ENCODE measurements at regions not wholly inside any gene's neighbourhood (a gene's known extent, or its start where the extent isn't known, plus 50 kb on each side); places are given as distances from the start of the nearest gene placed in this dataset.

DNA sequence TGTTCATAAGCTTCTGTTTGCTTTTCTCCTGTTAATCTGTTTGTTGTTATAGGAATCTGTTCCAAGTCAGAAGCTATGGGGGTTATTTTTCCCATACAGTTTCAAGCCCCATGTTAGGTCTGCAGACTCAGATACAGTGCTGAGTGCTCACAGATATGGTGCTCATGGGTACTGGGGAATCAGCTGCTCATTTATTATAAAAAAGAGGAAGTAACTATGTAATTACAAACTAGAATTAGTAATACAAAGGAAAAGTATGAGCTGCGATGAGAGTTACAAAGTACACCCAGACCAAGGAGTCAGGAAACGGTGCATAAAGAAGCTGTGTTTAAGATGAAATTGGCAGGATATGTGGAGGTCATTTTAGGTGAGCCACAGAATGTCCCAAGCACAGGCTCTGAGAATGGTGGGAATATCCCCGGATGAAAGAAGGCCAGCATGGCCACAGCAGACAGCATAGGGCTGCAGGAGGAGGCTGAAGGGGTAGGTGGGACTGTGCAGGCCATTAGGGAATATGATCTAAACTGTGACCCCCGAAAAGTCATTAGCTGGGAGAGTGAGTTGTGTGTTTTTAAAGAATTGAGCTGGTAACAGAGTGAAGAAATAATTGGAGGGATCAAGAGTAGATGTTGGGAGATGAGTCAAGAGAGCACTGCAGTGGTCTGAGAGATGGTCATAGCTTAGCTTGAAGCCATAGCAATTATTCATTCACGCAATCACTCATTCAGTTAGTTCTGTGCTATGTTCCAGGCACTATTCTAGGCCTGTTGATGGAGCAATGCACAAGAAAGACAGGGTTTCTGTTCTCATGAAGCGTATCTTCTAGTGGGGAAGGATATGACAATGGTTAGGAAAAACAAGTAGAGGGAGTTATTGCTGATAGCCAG, 177.4 kb upstream of the UBL3 start:
- TF ChIP-seq, protein P1, sequence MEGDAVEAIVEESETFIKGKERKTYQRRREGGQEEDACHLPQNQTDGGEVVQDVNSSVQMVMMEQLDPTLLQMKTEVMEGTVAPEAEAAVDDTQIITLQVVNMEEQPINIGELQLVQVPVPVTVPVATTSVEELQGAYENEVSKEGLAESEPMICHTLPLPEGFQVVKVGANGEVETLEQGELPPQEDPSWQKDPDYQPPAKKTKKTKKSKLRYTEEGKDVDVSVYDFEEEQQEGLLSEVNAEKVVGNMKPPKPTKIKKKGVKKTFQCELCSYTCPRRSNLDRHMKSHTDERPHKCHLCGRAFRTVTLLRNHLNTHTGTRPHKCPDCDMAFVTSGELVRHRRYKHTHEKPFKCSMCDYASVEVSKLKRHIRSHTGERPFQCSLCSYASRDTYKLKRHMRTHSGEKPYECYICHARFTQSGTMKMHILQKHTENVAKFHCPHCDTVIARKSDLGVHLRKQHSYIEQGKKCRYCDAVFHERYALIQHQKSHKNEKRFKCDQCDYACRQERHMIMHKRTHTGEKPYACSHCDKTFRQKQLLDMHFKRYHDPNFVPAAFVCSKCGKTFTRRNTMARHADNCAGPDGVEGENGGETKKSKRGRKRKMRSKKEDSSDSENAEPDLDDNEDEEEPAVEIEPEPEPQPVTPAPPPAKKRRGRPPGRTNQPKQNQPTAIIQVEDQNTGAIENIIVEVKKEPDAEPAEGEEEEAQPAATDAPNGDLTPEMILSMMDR (IDR thresholded peaks at IDR 0.05; ENCODE audit: control insufficient read depth, insufficient read depth, low read depth, low read length, missing control alignments) = no peak
- DNase-seq (ENCODE audit: low read depth) = no peak
- no peak overlapping the region for H3K4me3 ChIP-seq (ENCODE audit: control insufficient read depth, low read depth, low read length)

DNA sequence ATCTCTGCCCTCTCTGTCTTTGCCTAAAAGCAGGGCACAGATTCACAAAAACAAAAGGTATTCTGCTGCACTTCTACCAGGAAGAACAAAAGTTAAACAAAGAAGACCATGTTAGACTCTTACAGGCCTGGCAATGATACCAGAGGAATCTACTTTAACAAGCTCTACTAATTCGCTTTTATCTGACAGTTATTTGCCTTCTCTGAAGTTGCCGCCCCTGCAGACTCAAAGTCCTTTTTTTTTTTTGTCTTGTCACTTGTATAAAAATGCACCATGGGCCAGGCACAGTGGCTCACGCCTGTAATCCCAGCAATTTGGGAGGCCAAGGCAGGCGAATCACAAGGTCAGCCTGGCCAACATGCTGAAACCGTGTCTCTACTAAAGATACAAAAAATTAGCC, 176.5 kb upstream of the UBL3 start:
- H3K4me3 ChIP-seq (ENCODE audit: control insufficient read depth, low read depth, low read length) = no peak overlapping the region
- no peak for DNase-seq (ENCODE audit: low read depth)
- TF ChIP-seq, protein P1 (IDR thresholded peaks at IDR 0.05; ENCODE audit: control insufficient read depth, insufficient read depth, low read depth, low read length, missing control alignments) = no peak

DNA sequence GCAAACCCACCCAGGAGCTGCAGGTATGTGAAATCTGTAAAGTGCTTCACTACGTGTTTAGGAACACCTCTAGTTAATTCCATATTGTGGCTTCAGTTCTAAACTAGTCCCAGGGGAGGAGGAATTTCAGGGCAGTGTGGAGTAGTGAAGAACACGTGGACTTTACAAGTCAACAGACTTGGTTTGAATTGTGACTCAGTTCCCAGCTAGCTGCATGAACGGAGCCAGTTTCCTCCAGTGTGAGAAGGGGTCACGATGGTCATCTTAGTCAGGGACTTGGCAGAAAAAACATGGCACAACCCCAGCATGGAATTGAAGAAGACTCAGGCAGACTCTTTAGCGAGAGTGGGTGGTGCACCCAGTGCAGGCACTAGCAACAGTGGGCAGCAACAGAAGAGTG, 175.7 kb upstream of the UBL3 start:
- no peak overlapping the region for H3K4me3 ChIP-seq (ENCODE audit: control insufficient read depth, low read depth, low read length)
- DNase-seq (ENCODE audit: low read depth) = peak; percentile 84
- TF ChIP-seq, protein P1 (IDR thresholded peaks at IDR 0.05; ENCODE audit: control insufficient read depth, insufficient read depth, low read depth, low read length, missing control alignments) = no peak

DNA sequence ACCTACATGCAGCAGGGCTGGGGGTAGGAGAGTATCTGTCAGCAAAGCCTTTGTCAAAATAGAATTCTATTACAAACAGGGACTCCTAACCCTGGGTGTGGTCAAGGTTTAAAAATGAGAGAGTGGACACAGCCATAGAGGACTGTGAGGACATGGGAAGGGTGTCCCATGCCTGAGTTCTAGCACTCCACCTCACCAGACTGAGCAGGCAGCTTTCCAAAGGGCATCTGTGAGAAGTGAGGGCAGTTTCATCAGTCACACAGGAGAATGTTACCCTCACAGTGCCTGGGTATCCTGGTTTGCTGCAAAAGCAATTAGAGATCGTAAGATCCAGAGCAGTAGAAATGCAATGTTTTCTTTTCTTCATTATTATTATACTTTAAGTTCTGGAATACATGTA, 174.9 kb upstream of the UBL3 start:
- no peak overlapping the region for H3K4me3 ChIP-seq (ENCODE audit: control insufficient read depth, low read depth, low read length)
- no peak for DNase-seq (ENCODE audit: low read depth)
- TF ChIP-seq, protein P1 (IDR thresholded peaks at IDR 0.05; ENCODE audit: control insufficient read depth, insufficient read depth, low read depth, low read length, missing control alignments) = no peak

DNA sequence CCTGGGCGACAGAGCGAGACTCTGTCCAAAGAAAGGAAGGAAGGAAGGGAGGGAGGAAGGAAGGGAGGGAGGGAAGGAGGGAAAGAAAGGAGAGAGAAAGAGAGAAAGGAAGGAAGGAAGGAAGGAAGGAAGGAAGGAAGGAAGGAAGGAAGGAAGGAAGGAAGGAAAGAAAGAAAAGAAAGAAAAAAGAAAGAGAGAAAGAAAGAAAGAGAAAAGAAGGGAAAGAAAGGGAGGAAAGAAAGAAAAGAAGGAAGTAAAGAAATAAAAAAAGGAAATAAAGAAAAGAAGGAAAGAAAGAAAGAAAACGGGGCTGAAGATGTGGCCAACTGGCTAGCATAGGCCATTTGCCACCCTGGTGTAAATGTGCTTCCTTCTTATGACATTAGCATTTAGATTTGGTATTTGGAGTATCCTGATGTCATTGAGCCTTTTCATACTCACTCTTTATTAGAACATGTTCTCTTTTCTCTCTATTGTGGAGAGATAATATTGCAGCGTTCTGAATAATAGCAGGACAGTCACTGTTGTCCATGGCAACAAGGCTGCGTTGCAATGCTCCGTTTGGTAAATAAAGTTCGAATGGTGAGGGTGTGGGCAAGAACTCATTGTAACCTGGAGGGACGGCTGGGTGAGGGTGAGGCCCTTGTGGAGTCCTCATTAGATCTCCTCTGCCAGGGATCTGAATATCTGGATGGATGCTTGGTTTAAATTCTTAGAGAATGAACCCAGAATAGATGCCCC, 173.9 kb upstream of the UBL3 start:
- no peak overlapping the region for H3K4me3 ChIP-seq (ENCODE audit: control insufficient read depth, low read depth, low read length)
- TF ChIP-seq, protein P1 (IDR thresholded peaks at IDR 0.05; ENCODE audit: control insufficient read depth, insufficient read depth, low read depth, low read length, missing control alignments) = no peak
- DNase-seq (ENCODE audit: low read depth) = no peak

DNA sequence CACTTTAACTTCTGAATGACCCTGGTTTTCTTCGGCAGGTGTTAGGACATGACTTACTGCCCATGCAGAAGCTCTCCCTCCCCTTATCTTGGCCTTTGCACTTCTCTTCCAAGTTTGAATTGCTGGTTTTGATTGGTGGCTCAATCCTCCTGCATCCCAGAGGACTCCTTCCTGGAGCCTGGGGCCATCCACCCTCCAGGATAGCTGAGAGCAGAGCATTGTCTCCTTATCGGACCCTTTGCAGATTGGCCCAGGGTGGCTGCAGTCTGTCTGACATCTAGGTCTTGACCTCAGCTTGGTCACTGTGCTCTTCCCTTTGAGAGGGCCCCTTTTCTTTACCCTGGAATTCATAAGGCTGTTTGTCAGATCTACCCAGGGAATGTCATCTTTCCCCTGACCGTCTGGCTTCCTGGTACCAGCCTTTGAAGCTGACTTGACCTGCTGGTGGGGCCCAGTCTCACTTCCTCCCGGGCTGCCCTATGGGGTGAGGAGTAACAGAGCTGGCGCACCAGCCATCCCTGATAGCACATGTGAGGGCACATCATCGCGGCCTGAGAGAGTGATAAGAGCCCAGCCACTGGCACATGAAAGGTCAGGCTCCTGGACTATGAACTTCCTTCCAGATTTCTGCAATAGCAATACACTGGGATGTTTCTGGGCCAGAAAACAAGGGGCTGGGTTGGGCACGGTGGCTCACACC, 172.9 kb upstream of the UBL3 start:
- no peak for DNase-seq (ENCODE audit: low read depth)

More for the DNA sequence above, 172.9 kb upstream of the UBL3 start:
- no peak overlapping the region for H3K4me3 ChIP-seq (ENCODE audit: control insufficient read depth, low read depth, low read length)
- TF ChIP-seq, protein P1 (IDR thresholded peaks at IDR 0.05; ENCODE audit: control insufficient read depth, insufficient read depth, low read depth, low read length, missing control alignments) = no peak
